ENCODE measurements at regions not wholly inside any gene's neighbourhood (a gene's known extent, or its start where the extent isn't known, plus 50 kb on each side); places are given as distances from the start of the nearest gene placed in this dataset.
"Not testable (repeated sequence)": the region's sequence is repeated elsewhere in the genome, so short reads cannot be mapped to it uniquely, and the experiment has no call there.

GRCh38 chr1:201729973-201730608, 98.9 kb upstream of the IPO9 start:
- no peak for DNase-seq

GRCh38 chr1:201730611-201731010, 98.3 kb upstream of the IPO9 start:
- no peak for DNase-seq

DNA sequence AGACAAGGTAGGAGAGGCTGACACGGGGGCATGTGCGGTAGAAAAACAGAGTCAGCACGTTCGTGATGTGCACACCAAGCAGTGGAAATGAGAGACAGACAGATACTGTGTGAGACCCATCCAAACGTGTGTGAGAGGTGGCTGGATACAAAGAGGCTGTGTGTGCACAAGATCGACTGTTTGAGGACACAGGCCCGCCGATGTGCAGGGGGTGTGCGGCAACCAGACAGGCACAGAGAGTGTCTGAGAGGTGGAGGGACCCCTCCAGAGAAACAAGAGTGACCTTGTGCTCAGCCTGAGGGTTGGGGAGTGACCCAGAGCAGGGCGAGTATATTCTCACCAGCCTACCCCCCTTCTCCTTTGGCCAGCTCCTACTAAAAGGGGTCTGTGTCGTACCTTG, 97.8 kb upstream of the IPO9 start:
- no peak for DNase-seq

DNA sequence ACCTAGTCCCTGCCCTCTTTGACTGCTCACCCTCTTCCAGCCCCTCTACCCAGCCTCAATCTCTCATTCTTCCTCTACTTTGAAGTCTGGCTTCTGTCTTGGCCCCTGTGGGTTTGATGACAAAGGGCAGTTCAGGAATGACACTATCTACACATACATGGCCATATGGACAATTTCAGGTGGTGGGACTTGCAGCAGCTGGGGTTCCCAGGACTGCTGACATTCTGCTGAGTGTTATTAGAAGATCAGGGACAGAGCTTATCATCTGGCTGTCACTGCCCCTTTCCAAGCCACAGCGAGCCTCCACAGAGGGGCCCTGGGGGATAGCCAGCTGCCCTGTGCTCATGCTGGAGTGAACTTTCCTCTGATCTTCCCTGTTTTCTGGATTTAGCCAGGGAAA, 97.4 kb upstream of the IPO9 start:
- DNase-seq, result no peak

DNA sequence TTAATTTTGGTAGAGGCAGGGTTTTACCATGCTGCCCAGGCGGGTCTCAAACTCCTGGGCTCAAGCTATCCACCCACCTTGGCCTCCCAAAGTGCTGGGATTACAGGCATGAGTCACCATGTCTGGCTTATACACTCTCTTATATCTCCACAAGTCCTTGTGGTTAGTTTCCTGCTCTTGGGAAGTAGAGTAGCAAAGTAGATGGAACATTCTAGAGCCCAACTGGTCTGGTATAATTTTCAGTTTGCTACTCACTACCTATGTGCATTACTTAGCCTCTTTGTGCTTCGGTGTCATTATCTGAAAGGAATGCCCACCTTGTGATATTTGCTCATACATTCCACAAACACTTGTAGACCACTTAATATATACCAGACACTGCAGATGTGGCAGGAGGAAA, 96.6 kb upstream of the IPO9 start:
- DNase-seq, result no peak

GRCh38 chr1:201734221-201734620, 94.7 kb upstream of the IPO9 start:
- DNase-seq, result not testable (repeated sequence)

DNA sequence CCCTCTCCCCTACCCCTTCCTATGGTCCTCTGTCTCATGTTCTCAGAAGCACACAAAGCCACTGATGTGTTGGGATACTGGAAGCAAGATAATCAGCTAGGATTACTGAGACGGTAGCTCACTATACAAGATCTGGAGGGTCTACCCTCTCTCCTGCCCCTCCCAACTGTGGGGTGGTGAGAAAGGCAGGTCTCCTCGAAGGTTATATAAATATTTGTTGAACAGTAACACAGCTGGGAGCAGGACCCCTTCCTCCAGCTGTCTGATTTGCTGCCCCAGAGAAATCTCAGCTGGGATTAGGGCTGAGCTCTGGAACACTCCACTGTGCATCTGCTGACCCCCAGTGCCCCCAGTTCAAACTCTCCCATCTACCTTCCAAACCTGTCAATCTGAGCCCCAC, 94.2 kb upstream of the IPO9 start:
- DNase-seq, result no peak

GRCh38 chr1:201736707-201737320, 92.1 kb upstream of the IPO9 start:
- DNase-seq, result no peak

GRCh38 chr1:201737352-201738060, 91.5 kb upstream of the IPO9 start:
- DNase-seq, result no peak

DNA sequence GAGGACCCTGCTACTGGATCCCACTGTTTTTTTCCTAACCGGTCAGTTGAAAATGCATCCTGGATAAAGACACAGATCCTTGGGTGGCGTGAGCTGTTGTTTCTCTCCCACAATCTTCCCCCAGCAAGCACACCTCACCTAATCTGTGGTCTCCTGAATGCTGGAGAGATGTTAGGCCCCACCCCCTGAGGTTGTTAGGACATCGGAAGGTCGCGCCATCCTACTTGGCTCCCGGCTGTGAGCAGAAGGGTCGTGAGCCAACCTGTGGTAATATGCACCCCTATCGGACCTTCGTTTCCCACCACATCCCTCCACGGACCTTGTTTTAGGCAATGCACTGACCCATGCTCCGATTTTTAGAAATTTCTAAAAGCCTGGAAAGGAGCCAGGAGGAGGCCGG, 89.9 kb upstream of the IPO9 start:
- no peak for DNase-seq

DNA sequence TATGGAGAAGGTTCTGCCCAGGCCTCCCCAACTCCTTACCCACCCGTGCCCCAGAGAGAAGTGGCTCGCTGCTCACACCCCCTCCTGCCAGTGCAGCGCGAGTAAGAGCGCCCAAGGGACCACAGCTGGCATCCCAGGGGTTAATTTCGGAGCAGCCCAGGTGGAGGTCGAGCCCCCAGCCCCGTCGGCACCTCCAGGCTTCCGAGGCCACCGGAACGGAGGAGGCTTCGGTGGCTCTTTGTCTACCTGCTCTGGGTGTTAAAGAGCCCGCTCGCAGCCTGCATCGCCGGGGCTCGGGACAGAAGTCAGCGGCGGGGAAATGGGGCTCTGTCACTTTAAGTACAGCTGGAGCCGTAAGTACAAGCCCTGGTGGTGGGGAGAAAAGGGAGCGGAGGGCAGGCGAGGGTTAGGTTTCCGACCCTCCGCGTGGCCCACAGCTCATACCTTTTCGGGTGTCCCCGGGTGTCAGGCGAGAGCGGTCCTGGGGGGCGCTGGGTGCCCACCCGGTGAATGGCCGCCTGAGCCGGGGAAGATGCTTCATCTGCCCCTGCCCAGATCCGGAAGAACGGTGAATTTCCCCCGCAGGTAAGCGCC, 89.4 kb upstream of the IPO9 start:
- DNase-seq, result peak; percentile 80

DNA sequence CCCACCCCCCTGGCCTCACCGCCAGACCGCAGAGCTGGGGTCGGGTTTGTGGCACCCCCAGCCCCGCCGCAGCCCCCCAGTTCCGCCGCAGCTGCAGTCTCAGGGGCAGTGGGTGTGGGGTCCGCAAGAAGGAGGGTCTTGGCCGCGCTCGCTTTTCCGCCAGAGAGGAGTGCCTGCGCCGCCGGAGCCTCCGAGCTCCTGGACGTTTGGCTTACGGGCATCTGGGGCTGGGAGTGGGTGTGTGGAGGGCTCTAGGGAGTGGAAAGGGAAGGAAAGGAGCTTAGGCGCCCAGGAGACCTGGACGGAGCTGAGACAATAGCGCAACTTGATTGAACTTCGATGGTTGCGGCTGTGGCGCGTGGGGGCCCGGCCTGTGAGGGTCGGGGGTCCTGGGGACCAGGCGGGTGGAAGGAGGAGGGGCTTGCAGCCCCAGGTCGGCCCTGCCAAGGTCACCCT, 88.8 kb upstream of the IPO9 start:
- no peak for DNase-seq

- DNase-seq, result no peak
These were observed 88.3 kb upstream of the IPO9 start for GRCh38 chr1:201740670-201741111.

- DNase-seq, result no peak
These were observed 87.1 kb upstream of the IPO9 start for GRCh38 chr1:201741763-201742342.

- no peak for DNase-seq
These were observed 86.5 kb upstream of the IPO9 start for GRCh38 chr1:201742476-201742875.

GRCh38 chr1:201742955-201743805, 85.8 kb upstream of the IPO9 start:
- no peak for DNase-seq

DNA sequence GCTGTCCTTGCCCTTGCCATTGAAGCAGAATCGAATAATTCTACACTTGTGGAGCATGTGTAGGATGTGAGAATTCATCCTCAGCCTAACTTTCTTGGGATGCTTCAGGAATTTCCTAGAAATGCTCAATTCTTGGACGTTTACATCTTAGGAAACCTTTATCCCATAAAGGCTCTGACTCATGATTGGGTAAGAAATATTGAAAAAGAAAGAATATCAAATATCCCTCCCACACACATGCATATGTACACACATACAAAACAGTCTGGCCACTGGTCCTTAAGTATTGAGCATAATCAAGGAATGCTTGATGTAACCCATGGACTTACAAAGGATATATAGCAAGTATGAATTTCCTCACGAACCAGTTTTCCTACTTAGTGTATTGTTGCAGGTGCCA, 83.9 kb upstream of the IPO9 start:
- DNase-seq, result no peak

- DNase-seq, result no peak
These were observed 82.8 kb upstream of the IPO9 start for GRCh38 chr1:201746156-201746555.

DNA sequence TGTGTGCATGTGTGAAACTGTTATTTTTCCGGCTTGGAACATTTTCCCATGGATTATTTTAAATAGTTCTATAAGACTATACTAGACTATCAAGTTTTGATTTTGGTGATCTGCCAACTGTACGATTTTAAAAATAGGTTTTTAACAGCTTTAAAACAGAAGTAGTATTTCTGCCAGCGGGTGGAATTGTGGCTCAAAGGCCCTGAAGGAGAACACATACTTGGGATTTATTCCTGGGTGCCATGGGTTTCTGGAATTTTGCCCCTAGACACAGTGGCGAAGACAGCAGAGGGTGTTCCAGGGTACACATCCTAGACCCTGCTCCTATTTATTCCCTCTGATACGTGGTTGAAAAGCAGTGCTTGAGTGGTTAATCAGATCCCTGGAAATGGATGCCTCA, 81.7 kb upstream of the IPO9 start:
- DNase-seq, result no peak

DNA sequence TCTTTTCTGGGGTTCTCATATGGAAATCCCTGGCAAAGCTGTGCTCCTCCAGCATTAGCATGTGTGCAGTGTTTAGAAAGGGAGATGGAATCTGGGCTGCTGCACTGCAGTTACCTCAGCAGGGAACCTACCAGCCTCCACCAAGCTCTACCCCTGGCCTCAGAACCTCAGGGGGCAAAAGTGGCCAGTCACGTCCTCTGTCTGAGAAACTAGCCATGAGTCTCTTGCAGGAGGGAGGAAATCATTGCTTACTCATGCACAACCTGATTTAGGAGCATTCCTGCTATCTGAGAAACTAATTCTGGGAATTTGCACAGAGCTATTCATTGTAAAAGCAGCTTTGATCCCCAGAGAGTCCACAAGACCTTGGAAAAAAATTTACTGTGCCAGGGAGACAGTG, 80.6 kb upstream of the IPO9 start:
- no peak for DNase-seq

DNA sequence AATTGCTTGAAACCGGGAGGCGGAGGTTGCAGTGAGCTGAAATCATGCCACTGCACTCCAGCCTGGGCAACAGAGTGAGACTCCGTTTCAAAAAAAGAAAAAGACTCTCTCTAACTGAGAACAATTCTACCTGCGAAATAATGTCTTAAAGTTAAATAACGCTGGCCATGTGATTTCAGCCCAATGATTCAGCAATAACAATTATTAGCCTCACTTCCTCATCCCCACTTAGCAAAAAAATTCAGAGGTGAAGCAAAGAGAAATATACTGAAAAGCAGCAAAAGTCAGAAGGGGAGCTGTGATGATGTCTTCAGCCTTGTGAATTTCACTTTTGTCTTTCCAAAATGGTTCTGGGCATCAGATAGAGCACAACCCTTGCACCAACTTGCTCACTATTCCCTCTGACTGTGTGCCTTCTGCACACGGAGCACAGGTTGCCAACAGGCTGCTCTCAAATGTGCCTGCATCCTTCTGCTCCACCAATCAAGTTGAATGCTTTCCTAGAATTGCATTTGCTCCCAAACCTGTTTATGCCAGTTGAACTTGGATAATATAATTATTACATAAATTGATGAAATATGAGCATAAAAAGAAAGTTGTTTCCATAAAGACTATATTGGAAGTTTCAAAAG, 79.8 kb upstream of the IPO9 start:
- DNase-seq, result no peak

- DNase-seq, result no peak
These were observed 78.8 kb upstream of the IPO9 start for GRCh38 chr1:201750120-201750519.
